ENCODE measurements at regions not wholly inside any gene's neighbourhood (a gene's known extent, or its start where the extent isn't known, plus 50 kb on each side); places are given as distances from the start of the nearest gene placed in this dataset.

- TF ChIP-seq CTCF (IDR thresholded peaks at IDR 0.05; ENCODE audit: low read length) (no peak), EZH2 (IDR thresholded peaks at IDR 0.05; ENCODE audit: borderline replicate concordance, low read length) (no peak)
Observed at GRCh38 chr6:27121640-27122039, 125.9 kb upstream of the PRSS16 start.

All from OCI-LY1 (cell line).